ENCODE measurements at regions not wholly inside any gene's neighbourhood (a gene's known extent, or its start where the extent isn't known, plus 50 kb on each side); places are given as distances from the start of the nearest gene placed in this dataset.

- no peak for TF ChIP-seq GATA3 (IDR thresholded peaks at IDR 0.05; ENCODE audit: low read depth, low read length)
- TF ChIP-seq GATA2 (IDR thresholded peaks at IDR 0.05; ENCODE audit: low read depth, low read length), result no peak
These were observed 63.5 kb upstream of the ROR1 start for GRCh38 chr1:63710308-63710707.

DNA sequence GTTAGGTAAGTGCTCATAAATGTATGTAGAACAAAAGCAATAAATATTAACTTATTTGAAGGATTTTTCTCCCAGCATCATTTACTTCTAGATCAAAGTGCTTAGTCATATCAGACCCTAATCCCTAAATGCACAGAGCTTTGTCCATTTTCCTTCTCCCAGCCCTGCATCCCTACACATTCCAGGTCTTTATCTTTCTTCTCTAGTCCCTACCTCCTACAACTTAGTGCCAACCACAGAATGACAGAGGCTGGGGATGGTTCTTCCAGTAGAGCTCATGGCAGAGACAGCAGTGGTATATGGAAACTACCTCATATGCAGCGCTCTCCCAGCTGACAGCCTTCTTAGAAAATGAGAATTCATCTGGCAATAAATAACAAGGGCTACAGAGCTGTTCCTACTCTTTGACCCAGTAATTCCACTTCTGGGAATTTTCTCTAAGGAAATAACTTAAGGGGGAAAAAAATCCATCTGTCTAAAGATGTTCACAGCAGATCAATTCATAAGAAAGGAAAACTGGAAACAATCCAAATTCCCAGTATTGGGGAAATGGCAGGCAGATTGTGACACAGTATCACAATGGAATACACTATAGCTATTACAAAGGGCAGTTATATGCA lies 62.9 kb upstream of the ROR1 start:
- TF ChIP-seq GATA3 (IDR thresholded peaks at IDR 0.05; ENCODE audit: low read depth, low read length) (no peak), GATA2 (IDR thresholded peaks at IDR 0.05; ENCODE audit: low read depth, low read length) (no peak)

- TF ChIP-seq GATA2 (IDR thresholded peaks at IDR 0.05; ENCODE audit: low read depth, low read length) (no peak), GATA3 (IDR thresholded peaks at IDR 0.05; ENCODE audit: low read depth, low read length) (no peak)
These were observed 60.8 kb upstream of the ROR1 start for GRCh38 chr1:63713041-63713440.

- TF ChIP-seq GATA3 (IDR thresholded peaks at IDR 0.05; ENCODE audit: low read depth, low read length) (no peak), GATA2 (IDR thresholded peaks at IDR 0.05; ENCODE audit: low read depth, low read length) (no peak)
These were observed 60.0 kb upstream of the ROR1 start for GRCh38 chr1:63713627-63714481.

DNA sequence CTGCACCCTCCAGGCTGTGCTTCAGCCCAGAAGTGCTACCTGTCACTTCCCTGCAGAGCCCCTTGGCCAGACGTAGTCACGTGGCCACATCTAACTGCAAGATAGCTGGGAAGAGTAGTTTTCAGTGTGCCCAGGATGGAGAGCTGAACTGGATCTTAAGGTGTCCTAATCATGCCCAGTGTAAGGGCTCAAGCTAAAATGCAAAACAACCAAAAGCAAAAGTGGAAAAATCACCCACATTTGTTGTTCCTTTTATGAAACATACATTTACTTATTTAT lies 59.4 kb upstream of the ROR1 start:
- TF ChIP-seq GATA2 (IDR thresholded peaks at IDR 0.05; ENCODE audit: low read depth, low read length) (no peak), GATA3 (IDR thresholded peaks at IDR 0.05; ENCODE audit: low read depth, low read length) (no peak)

DNA sequence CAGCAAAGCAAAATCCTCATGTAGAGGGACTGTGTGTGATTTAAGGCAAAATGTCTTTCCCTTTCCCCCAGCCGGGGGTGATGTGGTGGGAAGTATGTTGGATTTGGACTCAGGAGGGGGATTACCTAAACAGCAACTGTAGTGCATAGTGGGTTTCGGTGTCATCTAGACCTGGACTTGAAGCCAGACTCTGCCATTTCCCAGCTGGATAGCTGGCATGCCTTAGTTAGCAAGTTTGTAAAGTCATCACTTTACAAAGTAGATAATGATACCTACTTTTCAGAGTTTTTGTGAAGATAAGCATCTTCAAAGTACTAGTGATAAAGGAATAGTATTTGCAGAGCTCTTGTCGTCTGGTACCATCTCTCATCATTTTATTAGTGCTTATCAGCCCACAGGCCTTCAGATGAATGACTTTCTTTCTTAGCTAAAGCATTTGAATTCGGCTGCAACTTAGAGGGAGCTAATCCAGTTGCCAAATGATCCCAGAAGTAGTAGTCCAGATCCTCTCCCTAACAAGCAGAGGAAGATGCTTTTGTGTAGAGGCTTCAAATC lies 56.2 kb upstream of the ROR1 start:
- TF ChIP-seq GATA2 (IDR thresholded peaks at IDR 0.05; ENCODE audit: low read depth, low read length) (peak; percentile 46; the same call in 1 of the 2 replicates), GATA3 (IDR thresholded peaks at IDR 0.05; ENCODE audit: low read depth, low read length) (peak; percentile 50; the same call in 1 of the 2 replicates)

DNA sequence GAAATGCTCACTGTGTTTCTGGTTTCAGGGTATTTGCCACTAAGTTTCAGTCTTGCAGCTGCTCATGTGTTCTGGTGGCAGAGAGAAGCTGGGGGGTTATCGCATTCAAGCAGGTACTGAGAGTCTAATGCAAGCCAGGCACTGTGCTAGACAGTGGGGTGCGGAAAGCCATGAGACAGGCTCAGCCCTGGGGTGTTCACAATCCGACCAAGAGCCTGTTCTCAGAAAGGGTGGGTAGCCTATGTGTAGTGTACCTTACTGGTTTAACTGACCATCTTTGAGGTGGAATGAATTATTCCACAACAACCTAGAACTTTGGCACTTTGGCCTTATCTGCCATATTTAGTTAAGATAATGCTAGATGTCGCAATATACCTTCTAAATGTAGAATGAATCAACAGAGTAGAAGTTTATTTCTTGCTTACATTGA lies 55.3 kb upstream of the ROR1 start:
- TF ChIP-seq GATA3 (IDR thresholded peaks at IDR 0.05; ENCODE audit: low read depth, low read length) (no peak), GATA2 (IDR thresholded peaks at IDR 0.05; ENCODE audit: low read depth, low read length) (no peak)

- TF ChIP-seq GATA2 (IDR thresholded peaks at IDR 0.05; ENCODE audit: low read depth, low read length), result no peak
- no peak for TF ChIP-seq GATA3 (IDR thresholded peaks at IDR 0.05; ENCODE audit: low read depth, low read length)
These were observed 52.2 kb upstream of the ROR1 start for GRCh38 chr1:63721531-63722189.

DNA sequence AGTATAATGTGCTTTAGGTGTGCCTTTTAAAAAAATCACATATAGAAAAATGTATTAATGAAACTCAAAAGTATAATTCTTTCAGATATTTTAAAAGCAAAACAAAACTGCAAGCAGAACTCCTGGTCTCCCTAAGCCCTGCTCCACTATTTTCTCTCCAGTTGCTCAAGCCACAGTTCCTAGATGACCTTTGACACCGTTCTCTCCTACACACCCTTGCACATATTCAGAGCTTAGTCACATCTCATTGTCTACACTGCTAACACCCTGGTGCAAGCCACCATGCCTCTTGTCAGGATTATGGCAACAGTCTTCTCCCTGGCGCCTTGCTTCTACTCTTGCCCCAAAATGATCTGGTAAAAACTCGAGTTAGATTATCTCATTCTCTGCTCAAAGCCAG lies 50.2 kb upstream of the ROR1 start:
- TF ChIP-seq GATA2 (IDR thresholded peaks at IDR 0.05; ENCODE audit: low read depth, low read length), result no peak
- TF ChIP-seq GATA3 (IDR thresholded peaks at IDR 0.05; ENCODE audit: low read depth, low read length), result no peak

All from SH-SY5Y (cell line).